Thyroid gland (tissue), 4 donors: ENCODE measurements at regions not wholly inside any gene's neighbourhood (a gene's known extent, or its start where the extent isn't known, plus 50 kb on each side); places are given as distances from the start of the nearest gene placed in this dataset.

Experiments used
- DNase-seq, 2 donors: peaks; one replicate each; pipeline ENCODE4 v3.0.0-alpha.2; 2019
- H3K27ac ChIP-seq, 3 donors: fragments of 200-600 bp; sonication (generic); 1 replicate in 2 of 3; 2 replicates in 1 of 3; pipeline ENCODE4 v1.5.1; 2016 to 2019; ENCODE audit warnings: mild to moderate bottlenecking in 1 of 3, moderate library complexity in 1 of 3
- H3K27me3 ChIP-seq: fragments of 200-600 bp; sonication (generic); one replicate; pipeline ENCODE4 v1.5.1; 2019
- H3K36me3 ChIP-seq, 2 donors: fragments of 200-600 bp; sonication (generic); one replicate each; pipeline ENCODE4 v1.5.1; 2016 to 2019
- H3K4me1 ChIP-seq, 2 donors: fragments of 200-600 bp; sonication (generic); one replicate each; pipeline ENCODE4 v1.5.1; 2017 to 2019
- H3K4me3 ChIP-seq, 3 donors: fragments of 200-600 bp; sonication (generic); replicated peaks in 1 of 3; 1 replicate in 2 of 3; 2 replicates in 1 of 3; pipeline ENCODE4 v1.5.1; 2016; ENCODE audit warnings: mild to moderate bottlenecking in 1 of 3
- H3K9me3 ChIP-seq: fragments of 200-600 bp; sonication (generic); one replicate; pipeline ENCODE4 v1.5.1; 2017
- POLR2A ChIP-seq, 2 donors: fragments of 450-650 bp; IDR thresholded peaks; one replicate each; pipeline ENCODE4 v1.6.1; 2017; ENCODE audit warnings: antibody characterized with exemption in 2 of 2, mild to moderate bottlenecking in 2 of 2, moderate library complexity in 1 of 2
- WGBS, 2 donors: methylation state at CpG; one replicate each; pipeline ENCODE4 v1.1.5; 2017; 5-methylcytosine and 5-hydroxymethylcytosine counted together
- intact Hi-C: fragments of 100-400 bp; cut with DNase I; formaldehyde crosslinking; loops from one replicate; pipeline ENCODE4 v1.15.1; 2023
- TF ChIP-seq, protein P1 (sequence below), 6 experiments: fragments of 200-600 bp in 3 of 6; fragments of 450-650 bp in 3 of 6; sonication (generic) in 3 of 6; IDR thresholded peaks; one replicate each; pipeline ENCODE4 v1.5.1; 2016 to 2019; ENCODE audit warnings: antibody characterized with exemption in 6 of 6, mild to moderate bottlenecking in 2 of 6, inconsistent platforms in 1 of 6, moderate library complexity in 1 of 6

- Histone ChIP-seq H3K4me3 (no peak overlapping the region), H3K36me3 (no peaks in the 10 kb centered on the region), H3K9me3 (no peaks in the 10 kb centered on the region), H3K27ac (no peak overlapping the region), H3K4me1 (no peaks in the 10 kb centered on the region), H3K27me3 (no peaks in the 10 kb centered on the region)
- WGBS, 2 donors: 81 to 83% methylated on average over 3 of the region's 3 CpGs
- intact Hi-C loops: no loop called here
- no peak for TF ChIP-seq POLR2A (IDR thresholded peaks at IDR 0.05)
- TF ChIP-seq, protein P1, sequence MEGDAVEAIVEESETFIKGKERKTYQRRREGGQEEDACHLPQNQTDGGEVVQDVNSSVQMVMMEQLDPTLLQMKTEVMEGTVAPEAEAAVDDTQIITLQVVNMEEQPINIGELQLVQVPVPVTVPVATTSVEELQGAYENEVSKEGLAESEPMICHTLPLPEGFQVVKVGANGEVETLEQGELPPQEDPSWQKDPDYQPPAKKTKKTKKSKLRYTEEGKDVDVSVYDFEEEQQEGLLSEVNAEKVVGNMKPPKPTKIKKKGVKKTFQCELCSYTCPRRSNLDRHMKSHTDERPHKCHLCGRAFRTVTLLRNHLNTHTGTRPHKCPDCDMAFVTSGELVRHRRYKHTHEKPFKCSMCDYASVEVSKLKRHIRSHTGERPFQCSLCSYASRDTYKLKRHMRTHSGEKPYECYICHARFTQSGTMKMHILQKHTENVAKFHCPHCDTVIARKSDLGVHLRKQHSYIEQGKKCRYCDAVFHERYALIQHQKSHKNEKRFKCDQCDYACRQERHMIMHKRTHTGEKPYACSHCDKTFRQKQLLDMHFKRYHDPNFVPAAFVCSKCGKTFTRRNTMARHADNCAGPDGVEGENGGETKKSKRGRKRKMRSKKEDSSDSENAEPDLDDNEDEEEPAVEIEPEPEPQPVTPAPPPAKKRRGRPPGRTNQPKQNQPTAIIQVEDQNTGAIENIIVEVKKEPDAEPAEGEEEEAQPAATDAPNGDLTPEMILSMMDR (IDR thresholded peaks at IDR 0.05): no peak
- no peak for DNase-seq
These were observed 160.2 kb downstream of the TOX3 start for GRCh38 chr16:52386694-52387093.

GRCh38 chr16:52384378-52384777, 162.6 kb downstream of the TOX3 start:
- Histone ChIP-seq H3K4me3 (no peak overlapping the region), H3K9me3 (no peaks in the 10 kb centered on the region), H3K27ac (no peak overlapping the region), H3K36me3 (no peaks in the 10 kb centered on the region), H3K4me1 (no peaks in the 10 kb centered on the region), H3K27me3 (no peaks in the 10 kb centered on the region)
- TF ChIP-seq POLR2A (IDR thresholded peaks at IDR 0.05): no peak
- TF ChIP-seq, protein P1 (IDR thresholded peaks at IDR 0.05): no peak
- WGBS, 2 donors: 94 to 96% methylated on average over 2 of the region's 2 CpGs
- intact Hi-C loops: no loop called here
- no peak for DNase-seq

DNA sequence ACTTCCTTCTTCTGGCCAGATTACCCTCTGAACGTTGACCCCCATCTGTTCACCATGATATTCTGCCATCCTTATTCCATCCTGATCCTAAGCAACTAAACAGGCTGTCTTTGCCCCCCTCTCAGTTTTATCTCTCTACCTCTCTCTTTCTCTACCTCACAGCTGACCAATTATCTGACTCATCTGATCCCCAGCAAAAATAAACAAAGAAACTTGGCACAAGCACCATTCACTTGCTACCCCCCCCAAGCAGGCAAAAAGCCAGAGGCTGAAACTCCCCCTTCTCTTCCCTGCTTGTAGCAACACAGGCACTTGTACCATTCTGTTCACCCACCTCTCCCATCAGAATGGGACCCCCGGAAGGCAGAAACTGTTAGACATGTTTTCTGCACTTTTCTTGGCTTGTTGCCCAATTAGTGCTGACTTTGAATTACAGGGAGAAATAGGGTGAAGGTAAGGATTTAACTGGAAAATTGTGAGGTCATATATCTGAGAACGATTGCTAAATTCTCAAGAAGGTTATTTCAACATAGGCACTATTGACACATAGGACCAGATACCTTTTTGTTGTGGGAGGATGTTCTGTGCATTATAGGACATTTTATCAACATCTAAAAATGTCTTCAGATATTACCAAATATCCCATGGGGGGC, 163.2 kb downstream of the TOX3 start:
- DNase-seq: no peak
- WGBS, 2 donors: 34 to 35% methylated on average over 3 of the region's 3 CpGs
- no peaks in the 10 kb centered on the region for H3K9me3 ChIP-seq

GRCh38 chr16:52383119-52383518, 163.8 kb downstream of the TOX3 start:
- Histone ChIP-seq H3K27me3 (no peaks in the 10 kb centered on the region), H3K4me1 (no peaks in the 10 kb centered on the region), H3K4me3 (no peak overlapping the region), H3K36me3 (no peaks in the 10 kb centered on the region), H3K27ac (no peak overlapping the region), H3K9me3 (no peaks in the 10 kb centered on the region)
- DNase-seq: no peak
- intact Hi-C loops: no loop called here
- 32 to 59% methylated on average over 3 of the region's 3 CpGs for WGBS, 2 donors
- TF ChIP-seq, protein P1 (IDR thresholded peaks at IDR 0.05): no peak
- no peak for TF ChIP-seq POLR2A (IDR thresholded peaks at IDR 0.05)

More for the DNA sequence above, 163.2 kb downstream of the TOX3 start:
- intact Hi-C loops: no loop called here
- H3K36me3 ChIP-seq: no peaks in the 10 kb centered on the region
- H3K27ac ChIP-seq: no peak overlapping the region
- H3K4me1 ChIP-seq: no peaks in the 10 kb centered on the region
- TF ChIP-seq, protein P1 (IDR thresholded peaks at IDR 0.05): no peak
- TF ChIP-seq POLR2A (IDR thresholded peaks at IDR 0.05): no peak
- H3K27me3 ChIP-seq: no peaks in the 10 kb centered on the region
- H3K4me3 ChIP-seq: no peak overlapping the region

DNA sequence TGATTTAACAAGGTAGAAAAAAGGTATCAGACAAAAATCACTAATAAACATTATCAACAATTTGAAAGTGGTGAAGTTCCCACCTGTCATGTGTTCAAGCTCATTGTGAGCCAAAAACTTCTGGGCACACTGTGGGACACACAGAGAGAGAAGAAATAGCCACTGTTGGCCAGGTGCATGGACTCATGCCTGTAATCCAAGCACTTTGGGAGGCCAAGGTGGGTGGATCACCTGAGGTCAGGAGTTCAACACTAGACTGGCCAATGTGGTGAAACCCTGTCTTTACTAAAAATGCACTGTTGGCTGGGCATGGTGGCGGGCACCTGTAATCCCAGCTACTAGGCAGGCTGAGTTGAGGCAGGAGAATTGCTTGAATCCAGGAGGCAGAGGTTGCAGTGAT, 167.4 kb downstream of the TOX3 start:
- TF ChIP-seq, protein P1 (IDR thresholded peaks at IDR 0.05): no peak
- no peak for TF ChIP-seq POLR2A (IDR thresholded peaks at IDR 0.05)
- no peaks in the 10 kb centered on the region for H3K9me3 ChIP-seq
- H3K27me3 ChIP-seq: no peaks in the 10 kb centered on the region
- 83 to 100% methylated on average over 1 of the region's 1 CpG for whole genome bisulfite sequencing, 2 donors
- DNase-seq: no peak
- H3K4me3 ChIP-seq: no peak overlapping the region
- H3K27ac ChIP-seq: no peak overlapping the region
- H3K4me1 ChIP-seq: no peaks in the 10 kb centered on the region
- intact Hi-C loops: no loop called here
- H3K36me3 ChIP-seq: no peaks in the 10 kb centered on the region
